ENCODE measurements at regions not wholly inside any gene's neighbourhood (a gene's known extent, or its start where the extent isn't known, plus 50 kb on each side); places are given as distances from the start of the nearest gene placed in this dataset.

DNA sequence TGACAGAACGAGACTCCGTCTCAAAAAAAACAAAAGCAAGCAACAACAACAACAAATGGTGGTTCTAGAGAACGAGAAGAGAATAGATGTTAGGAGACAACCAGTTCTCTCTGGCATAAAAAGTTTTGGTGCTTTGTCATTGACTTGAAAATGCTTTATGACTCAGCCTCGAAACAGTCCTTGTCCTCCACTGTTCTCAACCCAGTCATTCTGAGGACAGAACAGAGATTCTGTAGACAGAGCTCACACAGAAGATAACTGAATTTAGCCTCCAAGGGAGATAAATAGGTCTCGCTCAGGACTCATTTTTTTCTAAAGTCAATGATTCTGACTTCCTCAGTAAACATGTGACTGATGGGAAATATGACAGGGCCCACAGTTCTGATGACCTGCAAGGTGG is 76.0 kb upstream of the FSTL4 start:
- no peaks in the 10 kb centered on the region for H4K20me1 ChIP-seq (ENCODE audit: insufficient read depth, low read length, poor library complexity, severe bottlenecking)
- no peaks in the 10 kb centered on the region for H3K9me3 ChIP-seq (ENCODE audit: insufficient read depth, low read depth, low read length)
- TF ChIP-seq, protein P1, sequence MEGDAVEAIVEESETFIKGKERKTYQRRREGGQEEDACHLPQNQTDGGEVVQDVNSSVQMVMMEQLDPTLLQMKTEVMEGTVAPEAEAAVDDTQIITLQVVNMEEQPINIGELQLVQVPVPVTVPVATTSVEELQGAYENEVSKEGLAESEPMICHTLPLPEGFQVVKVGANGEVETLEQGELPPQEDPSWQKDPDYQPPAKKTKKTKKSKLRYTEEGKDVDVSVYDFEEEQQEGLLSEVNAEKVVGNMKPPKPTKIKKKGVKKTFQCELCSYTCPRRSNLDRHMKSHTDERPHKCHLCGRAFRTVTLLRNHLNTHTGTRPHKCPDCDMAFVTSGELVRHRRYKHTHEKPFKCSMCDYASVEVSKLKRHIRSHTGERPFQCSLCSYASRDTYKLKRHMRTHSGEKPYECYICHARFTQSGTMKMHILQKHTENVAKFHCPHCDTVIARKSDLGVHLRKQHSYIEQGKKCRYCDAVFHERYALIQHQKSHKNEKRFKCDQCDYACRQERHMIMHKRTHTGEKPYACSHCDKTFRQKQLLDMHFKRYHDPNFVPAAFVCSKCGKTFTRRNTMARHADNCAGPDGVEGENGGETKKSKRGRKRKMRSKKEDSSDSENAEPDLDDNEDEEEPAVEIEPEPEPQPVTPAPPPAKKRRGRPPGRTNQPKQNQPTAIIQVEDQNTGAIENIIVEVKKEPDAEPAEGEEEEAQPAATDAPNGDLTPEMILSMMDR (conservative IDR thresholded peaks at IDR 0.05; ENCODE audit: low read length) = no peak
- TF ChIP-seq EZH2phosphoT487 (IDR thresholded peaks at IDR 0.05; ENCODE audit: borderline replicate concordance) = no peak
- no peaks in the 10 kb centered on the region for H3K27me3 ChIP-seq (ENCODE audit: insufficient read depth, low read length, poor library complexity, severe bottlenecking)
- H3K9me2 ChIP-seq (replicated peaks; ENCODE audit: low read depth, low read length) = no peaks in the 10 kb centered on the region
- no peaks in the 10 kb centered on the region for H3F3A ChIP-seq (ENCODE audit: low read depth)
- no peaks in the 10 kb centered on the region for H3K4me1 ChIP-seq (ENCODE audit: insufficient read depth, low read length, poor library complexity, severe bottlenecking)
- H2AFZ ChIP-seq (ENCODE audit: low read length) = no peak overlapping the region
- no peak overlapping the region for H3K4me3 ChIP-seq (ENCODE audit: low read length, poor library complexity, severe bottlenecking)
- no peaks in the 10 kb centered on the region for H3K79me2 ChIP-seq (ENCODE audit: insufficient read depth, low read length)
- no peak overlapping the region for H3K4me2 ChIP-seq (ENCODE audit: low read depth, low read length, poor library complexity, severe bottlenecking)
- no peak overlapping the region for H3K9ac ChIP-seq (ENCODE audit: low read depth, low read length, poor library complexity, severe bottlenecking)
- no peaks in the 10 kb centered on the region for H3K36me3 ChIP-seq (ENCODE audit: insufficient read depth, low read length)

DNA sequence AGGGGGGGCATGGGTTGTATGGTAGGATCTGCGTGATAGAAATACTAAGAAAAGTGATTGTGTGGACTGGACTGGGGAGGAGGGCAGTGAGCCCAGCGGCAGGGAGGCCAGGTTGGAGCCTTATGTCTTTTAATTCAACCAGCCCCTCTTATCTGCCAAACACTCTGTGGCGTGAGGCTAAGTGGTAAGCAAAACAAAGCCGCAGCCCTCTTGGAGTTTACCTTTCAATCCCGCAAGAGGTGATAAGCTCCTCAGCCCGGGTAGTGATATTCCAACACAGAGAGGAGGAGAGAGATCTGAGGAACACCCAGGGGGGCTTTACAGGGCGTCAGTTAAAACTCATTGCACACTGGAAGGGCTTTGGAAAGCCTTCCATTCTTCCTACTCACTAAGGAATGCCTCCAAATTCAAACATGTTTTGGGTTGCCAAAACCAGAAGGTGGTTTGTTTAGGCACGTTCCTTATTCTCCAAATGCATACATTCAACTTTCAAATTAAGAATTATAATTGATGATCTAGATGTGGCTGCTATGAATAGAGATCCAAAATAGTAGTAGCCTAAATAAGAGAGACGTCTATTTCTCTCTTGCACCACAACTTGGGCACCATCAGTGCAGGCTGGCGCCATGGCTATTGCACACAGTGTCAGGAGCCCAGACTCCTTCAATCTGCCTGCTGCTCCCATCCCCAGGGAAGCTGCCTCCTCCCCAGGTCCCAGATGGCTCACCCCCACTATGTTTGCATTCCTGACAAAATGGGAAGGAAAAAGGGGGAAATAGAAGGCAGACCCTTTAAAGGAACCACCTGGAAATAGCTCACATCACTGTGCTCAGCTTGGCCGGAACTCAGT is 75.1 kb upstream of the FSTL4 start:
- Histone ChIP-seq H3K36me3 (ENCODE audit: insufficient read depth, low read length) (no peaks in the 10 kb centered on the region), H3F3A (ENCODE audit: low read depth) (no peaks in the 10 kb centered on the region), H3K9me2 (replicated peaks; ENCODE audit: low read depth, low read length) (no peaks in the 10 kb centered on the region), H2AFZ (ENCODE audit: low read length) (no peak overlapping the region), H3K4me3 (ENCODE audit: low read length, poor library complexity, severe bottlenecking) (no peak overlapping the region), H3K79me2 (ENCODE audit: insufficient read depth, low read length) (no peaks in the 10 kb centered on the region), H3K4me1 (ENCODE audit: insufficient read depth, low read length, poor library complexity, severe bottlenecking) (no peaks in the 10 kb centered on the region), H3K27me3 (ENCODE audit: insufficient read depth, low read length, poor library complexity, severe bottlenecking) (no peaks in the 10 kb centered on the region), H4K20me1 (ENCODE audit: insufficient read depth, low read length, poor library complexity, severe bottlenecking) (no peaks in the 10 kb centered on the region), H3K9me3 (ENCODE audit: insufficient read depth, low read depth, low read length) (no peaks in the 10 kb centered on the region), H3K4me2 (ENCODE audit: low read depth, low read length, poor library complexity, severe bottlenecking) (no peak overlapping the region), H3K9ac (ENCODE audit: low read depth, low read length, poor library complexity, severe bottlenecking) (no peak overlapping the region)
- no peak for TF ChIP-seq EZH2phosphoT487 (IDR thresholded peaks at IDR 0.05; ENCODE audit: borderline replicate concordance)
- TF ChIP-seq, protein P1 (conservative IDR thresholded peaks at IDR 0.05; ENCODE audit: low read length) = no peak

DNA sequence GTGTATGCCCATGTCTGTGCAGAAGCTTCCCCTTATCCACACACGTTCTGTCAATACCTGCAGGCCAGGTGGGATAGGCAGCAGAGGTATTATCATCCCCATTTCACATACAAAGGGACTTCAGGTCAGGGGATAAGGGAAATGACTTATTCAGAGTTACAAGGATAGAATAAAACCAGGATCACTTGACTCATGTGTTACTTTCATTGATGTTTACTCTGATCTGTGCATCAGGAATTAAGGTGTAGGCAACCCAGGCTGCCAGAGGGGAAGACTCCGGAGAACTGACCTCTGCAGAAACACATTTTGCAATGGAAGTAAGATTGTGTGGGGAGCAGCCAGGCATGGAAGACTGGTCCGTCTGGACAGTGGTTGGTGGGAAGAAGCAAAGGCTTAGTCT is 74.2 kb upstream of the FSTL4 start:
- Histone ChIP-seq H3K9me3 (ENCODE audit: insufficient read depth, low read depth, low read length) (no peaks in the 10 kb centered on the region), H3K4me1 (ENCODE audit: insufficient read depth, low read length, poor library complexity, severe bottlenecking) (no peaks in the 10 kb centered on the region), H3F3A (ENCODE audit: low read depth) (no peaks in the 10 kb centered on the region), H2AFZ (ENCODE audit: low read length) (no peak overlapping the region), H3K4me3 (ENCODE audit: low read length, poor library complexity, severe bottlenecking) (no peak overlapping the region), H3K4me2 (ENCODE audit: low read depth, low read length, poor library complexity, severe bottlenecking) (no peak overlapping the region), H4K20me1 (ENCODE audit: insufficient read depth, low read length, poor library complexity, severe bottlenecking) (no peaks in the 10 kb centered on the region), H3K9ac (ENCODE audit: low read depth, low read length, poor library complexity, severe bottlenecking) (no peak overlapping the region), H3K79me2 (ENCODE audit: insufficient read depth, low read length) (no peaks in the 10 kb centered on the region), H3K36me3 (ENCODE audit: insufficient read depth, low read length) (no peaks in the 10 kb centered on the region), H3K27me3 (ENCODE audit: insufficient read depth, low read length, poor library complexity, severe bottlenecking) (no peaks in the 10 kb centered on the region), H3K9me2 (replicated peaks; ENCODE audit: low read depth, low read length) (no peaks in the 10 kb centered on the region)
- no peak for TF ChIP-seq EZH2phosphoT487 (IDR thresholded peaks at IDR 0.05; ENCODE audit: borderline replicate concordance)
- TF ChIP-seq, protein P1 (conservative IDR thresholded peaks at IDR 0.05; ENCODE audit: low read length) = no peak
